ENCODE measurements at regions not wholly inside any gene's neighbourhood (a gene's known extent, or its start where the extent isn't known, plus 50 kb on each side); places are given as distances from the start of the nearest gene placed in this dataset.

GRCh38 chr2:527581-527980 is 149.6 kb downstream of the TMEM18 start:
- TF ChIP-seq ATF2 (CRISPR knock-in tag; IDR thresholded peaks at IDR 0.05) = no peak
- no peak for TF ChIP-seq CHD2 (IDR thresholded peaks at IDR 0.05; ENCODE audit: low read depth, low read length)
- no peak for TF ChIP-seq CREB1 (IDR thresholded peaks at IDR 0.05)
- no peak for TF ChIP-seq CREB1 (CRISPR knock-in tag; IDR thresholded peaks at IDR 0.05)
- no peak for TF ChIP-seq YY1 (IDR thresholded peaks at IDR 0.05; ENCODE audit: insufficient read depth, insufficient replicate concordance, low read depth, low read length)
- TF ChIP-seq KDM1A (CRISPR knock-in tag; IDR thresholded peaks at IDR 0.05) = no peak

Measured in HepG2 (cell line).